M059J (cell line): ENCODE measurements at regions not wholly inside any gene's neighbourhood (a gene's known extent, or its start where the extent isn't known, plus 50 kb on each side); places are given as distances from the start of the nearest gene placed in this dataset.

Experiments
- DNase-seq: peaks from one replicate; pipeline ENCODE4 v3.0.0-alpha.2; 2012; ENCODE audit warnings: low read depth

- DNase-seq: peak; percentile 93
These were observed 156.3 kb downstream of the TMX1 start for GRCh38 chr14:51396222-51396815.

GRCh38 chr14:51398898-51399297, 158.9 kb downstream of the TMX1 start:
- DNase-seq: peak; percentile 92

GRCh38 chr14:51400139-51400538, 160.1 kb downstream of the TMX1 start:
- no peak for DNase-seq

- DNase-seq: peak; percentile 48
These were observed 161.2 kb downstream of the TMX1 start for GRCh38 chr14:51401272-51401671.

GRCh38 chr14:51401756-51402155, 161.7 kb downstream of the TMX1 start:
- DNase-seq: no peak

GRCh38 chr14:51410897-51411296, 170.8 kb downstream of the TMX1 start:
- DNase-seq: no peak

GRCh38 chr14:51419685-51420084, 179.6 kb downstream of the TMX1 start:
- DNase-seq: no peak

GRCh38 chr14:51422704-51423103, 182.7 kb downstream of the TMX1 start:
- DNase-seq: no peak

GRCh38 chr14:51424041-51424440, 184.0 kb downstream of the TMX1 start:
- no peak for DNase-seq

- no peak for DNase-seq
These were observed 184.7 kb downstream of the TMX1 start for GRCh38 chr14:51424561-51425251.

GRCh38 chr14:51428981-51429380, 188.9 kb downstream of the TMX1 start:
- no peak for DNase-seq

GRCh38 chr14:51430079-51430478, 190.0 kb downstream of the TMX1 start:
- DNase-seq: peak; percentile 46

- DNase-seq: peak; percentile 67
These were observed 190.6 kb downstream of the TMX1 start for GRCh38 chr14:51430633-51431032.

- peak; percentile 46 for DNase-seq
These were observed 191.1 kb downstream of the TMX1 start for GRCh38 chr14:51431033-51431709.

GRCh38 chr14:51431741-51432140, 191.7 kb downstream of the TMX1 start:
- no peak for DNase-seq

- no peak for DNase-seq
These were observed 192.4 kb downstream of the TMX1 start for GRCh38 chr14:51432302-51432948.

GRCh38 chr14:51436630-51437029, 196.6 kb downstream of the TMX1 start:
- no peak for DNase-seq

- peak; percentile 50 for DNase-seq
These were observed 199.8 kb downstream of the TMX1 start for GRCh38 chr14:51439896-51440295.

- DNase-seq: peak; percentile 77
These were observed 201.0 kb downstream of the TMX1 start for GRCh38 chr14:51441001-51441400.

- peak; percentile 95 for DNase-seq
These were observed 202.6 kb downstream of the TMX1 start for GRCh38 chr14:51442513-51443175.

GRCh38 chr14:51443195-51444018, 203.4 kb downstream of the TMX1 start:
- no peak for DNase-seq
